Endometrial microvascular endothelial cells (primary cell): ENCODE measurements at regions not wholly inside any gene's neighbourhood (a gene's known extent, or its start where the extent isn't known, plus 50 kb on each side); places are given as distances from the start of the nearest gene placed in this dataset.

ENCODE experiments used
- in situ Hi-C: cut with HindIII; loops from 2 replicates; pipeline ENCODE4 v1.10.0; 2017; ENCODE audit warnings: low sequenced_read_pairs, low pct_unique_long_range_greater_than_20kb; ENCODE audit errors: inconsistent ontology term

DNA sequence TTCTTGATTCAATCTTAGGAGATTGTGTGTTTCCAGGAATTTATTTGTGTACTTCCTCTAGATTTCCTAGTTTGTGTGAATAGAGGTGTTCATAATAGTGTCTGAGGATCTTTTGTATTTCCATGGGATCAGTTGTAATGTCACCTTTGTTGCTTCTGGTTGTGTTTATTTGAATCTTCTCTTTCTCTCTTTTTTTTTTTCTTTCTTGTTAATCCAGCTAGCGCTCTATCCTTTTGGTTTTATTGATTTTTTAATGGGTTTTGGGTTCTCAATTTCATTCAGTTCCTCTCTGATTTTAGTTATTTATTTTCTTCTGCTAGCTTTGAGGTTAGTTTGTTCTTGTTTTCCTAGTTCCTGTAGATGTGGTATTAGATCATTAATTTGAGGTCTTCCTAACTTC, 242.5 kb downstream of the SEC23A start:
- in situ Hi-C loops, result loop anchor here (25.0 kb wide), 1 partner anchor 598 kb away; the partner anchor contains the start of gene CLEC14A

DNA sequence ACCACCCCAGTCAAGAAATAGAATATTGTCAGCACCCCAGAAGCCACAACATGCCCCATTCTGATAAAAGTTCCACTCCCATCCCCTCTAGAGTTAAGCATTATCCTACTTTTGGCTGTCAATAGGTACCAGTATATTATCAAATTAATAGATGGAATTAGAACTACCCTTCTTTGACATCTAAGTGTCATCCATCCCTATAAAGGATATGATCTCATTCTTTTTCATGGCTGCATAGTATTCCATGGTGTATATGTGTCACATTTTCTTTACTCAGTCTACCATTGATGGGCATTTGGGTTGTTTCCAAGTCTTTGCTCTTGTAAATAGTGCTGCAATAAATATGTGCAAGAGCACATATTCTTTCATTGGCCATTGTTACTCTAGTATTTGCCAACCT, 246.2 kb downstream of the SEC23A start:
- in situ Hi-C loops, result loop anchor here (25.0 kb wide), 1 partner anchor 594 kb away; the partner anchor contains the start of gene CLEC14A

DNA sequence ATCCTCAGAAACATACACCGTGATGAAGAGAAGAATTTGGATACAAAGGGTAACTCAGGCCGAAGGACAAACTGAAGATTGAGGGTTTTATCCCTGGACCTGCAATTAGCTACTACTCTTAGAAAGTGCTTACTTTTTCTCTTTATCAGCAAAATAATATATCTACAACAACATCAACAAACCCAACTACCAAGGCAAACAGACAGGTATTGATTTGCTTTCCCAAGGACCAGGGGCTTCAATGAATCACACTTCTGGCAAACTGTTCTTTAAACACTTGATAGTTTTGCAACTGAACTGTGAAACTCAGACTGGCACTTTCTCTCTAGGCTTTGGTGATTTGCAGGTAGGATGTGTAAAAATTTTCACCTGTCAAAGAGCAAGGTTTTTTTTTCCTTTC, 247.5 kb downstream of the SEC23A start:
- in situ Hi-C loops, result loop anchor here (25.0 kb wide), 1 partner anchor 593 kb away; the partner anchor contains the start of gene CLEC14A

DNA sequence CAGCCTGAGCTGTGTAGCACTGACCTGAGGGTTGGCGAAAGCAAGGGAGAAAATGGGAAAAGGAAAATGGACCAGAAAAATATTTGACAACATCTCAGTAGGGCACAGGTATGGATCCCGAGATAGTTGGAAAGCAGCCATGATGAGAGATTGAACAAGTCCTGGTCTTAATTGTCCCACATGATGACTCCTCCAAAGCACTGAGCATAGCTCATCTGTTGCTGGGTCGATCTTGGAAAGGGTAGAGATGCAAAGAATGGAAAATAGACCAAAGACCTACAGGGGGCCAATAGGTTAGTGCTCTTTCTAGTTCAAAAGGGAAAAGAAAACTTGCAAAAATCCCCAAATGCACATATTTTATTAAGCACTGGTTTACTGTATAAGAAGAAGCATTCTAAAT, 251.9 kb downstream of the SEC23A start:
- in situ Hi-C loops, result loop anchor here (25.0 kb wide), 1 partner anchor 589 kb away; the partner anchor contains the start of gene CLEC14A

DNA sequence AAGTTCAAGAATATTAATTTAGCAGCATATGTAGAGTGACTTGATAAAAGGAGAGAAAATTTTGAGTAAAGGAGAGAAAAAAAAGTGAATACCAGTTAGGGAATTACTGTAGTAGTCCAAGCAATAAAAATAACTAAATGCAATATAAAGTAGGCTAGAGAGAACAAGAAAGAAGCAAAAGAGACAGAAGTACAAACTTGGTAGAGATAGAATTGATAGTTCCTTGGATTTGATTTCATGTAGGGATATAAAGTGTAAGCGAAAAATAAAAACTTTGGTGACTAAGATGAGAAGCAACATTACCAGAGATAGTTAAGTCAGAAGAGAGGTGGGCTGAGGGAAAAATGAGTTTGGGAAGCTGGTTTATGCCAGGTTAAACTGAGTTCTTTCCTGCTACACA, 252.4 kb downstream of the SEC23A start:
- in situ Hi-C loops, result loop anchor here (25.0 kb wide), 1 partner anchor 588 kb away; the partner anchor contains the start of gene CLEC14A

DNA sequence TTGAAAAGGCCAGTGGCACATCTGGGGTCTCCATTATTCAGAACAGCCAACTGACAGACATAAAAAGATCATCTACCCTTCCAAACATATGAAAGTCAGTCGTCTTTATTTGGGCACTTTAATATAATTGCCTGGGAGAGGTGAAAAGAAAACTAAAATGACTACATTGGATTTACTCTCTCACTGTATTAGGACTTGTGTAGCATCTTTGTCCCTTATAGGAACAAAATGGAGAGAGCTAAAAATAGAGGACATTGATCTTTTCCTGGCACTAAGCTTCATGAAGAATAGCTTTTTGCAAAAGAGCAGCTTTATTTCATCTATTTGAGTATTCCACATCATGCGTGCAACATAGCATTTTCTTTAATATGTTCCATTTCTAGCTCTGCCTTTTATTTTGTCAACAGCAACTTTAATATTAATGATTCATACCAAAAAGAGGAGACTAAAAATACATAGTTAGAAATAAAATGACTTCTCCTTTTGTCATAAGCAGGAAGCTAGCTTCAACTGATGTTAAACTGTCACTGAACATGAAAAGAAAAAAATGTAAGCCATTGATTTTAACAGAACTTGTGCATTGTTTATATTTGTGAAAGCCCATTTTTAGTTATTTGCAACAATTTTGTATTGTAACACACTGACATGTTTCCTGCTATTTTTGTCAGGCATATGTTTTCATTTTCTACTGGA, 254.6 kb downstream of the SEC23A start:
- in situ Hi-C loops, result no loop called here

DNA sequence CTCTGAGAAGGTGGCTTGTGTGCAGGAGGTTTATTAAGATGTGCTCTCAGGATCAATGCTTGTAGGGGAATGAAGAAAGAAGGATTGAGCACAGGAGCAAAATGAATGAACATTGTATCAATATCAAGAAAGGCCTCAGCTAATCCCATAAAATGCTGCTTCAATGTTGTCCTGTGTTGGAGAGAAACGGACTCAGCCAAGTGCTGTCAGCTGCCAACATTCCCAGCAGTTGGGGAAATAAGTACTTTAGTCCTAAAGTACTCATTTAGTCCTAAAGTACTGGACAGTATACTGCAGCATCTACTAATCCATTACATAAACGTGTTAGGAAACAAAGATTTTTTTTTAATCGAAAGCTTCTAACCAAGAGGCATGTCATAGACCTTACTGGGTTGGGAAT, 255.9 kb downstream of the SEC23A start:
- in situ Hi-C loops, result no loop called here

- in situ Hi-C loops, result no loop called here
Measured at GRCh38 chr14:38839694-38840365, 263.2 kb downstream of the SEC23A start.

GRCh38 chr14:38838979-38839323, 264.1 kb downstream of the SEC23A start:
- in situ Hi-C loops, result no loop called here

DNA sequence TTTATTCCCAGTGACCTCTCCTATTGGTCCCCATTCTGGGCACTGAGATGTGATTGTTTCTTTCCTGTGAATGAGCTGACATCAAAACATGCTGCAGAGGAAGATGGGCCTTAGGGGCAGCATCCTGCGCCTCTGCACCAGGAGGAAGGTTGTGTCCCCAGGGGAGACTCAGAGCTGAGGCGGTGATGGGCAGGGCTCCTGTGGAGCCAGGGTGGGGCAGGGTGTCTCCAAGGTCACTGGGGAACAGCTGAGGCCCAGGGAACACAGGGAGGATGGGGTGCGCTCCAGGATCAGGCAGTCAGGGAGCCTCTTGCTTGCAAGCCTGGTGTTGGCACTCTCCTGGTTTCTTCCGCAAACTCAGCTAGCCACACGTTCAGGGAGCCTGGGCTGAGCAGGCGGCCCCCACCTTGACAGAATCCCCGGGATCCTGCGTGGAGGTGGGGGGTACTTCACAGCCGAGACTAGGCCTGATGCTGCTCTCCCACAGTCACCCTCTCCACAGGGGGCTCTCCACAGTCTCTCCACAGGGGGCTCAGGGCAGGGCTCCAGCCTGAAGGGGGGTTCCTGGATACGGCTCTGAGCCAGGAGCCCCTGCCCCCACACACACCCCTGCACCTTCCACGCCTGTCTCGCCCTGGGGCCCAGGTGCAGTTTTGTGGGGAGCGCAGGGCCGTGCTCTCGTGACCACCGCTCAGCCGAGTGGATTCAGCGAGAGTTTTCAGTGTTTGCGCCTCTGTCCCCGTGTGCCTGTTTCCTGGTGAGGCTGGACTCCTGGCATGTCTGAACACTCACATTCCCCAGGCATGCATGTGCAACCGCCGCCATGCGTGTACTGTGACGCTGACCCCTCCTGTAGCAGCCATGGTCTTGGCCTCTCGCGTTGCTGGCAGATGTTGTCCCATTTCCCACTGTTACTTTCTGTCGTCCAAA, 264.7 kb downstream of the SEC23A start:
- in situ Hi-C loops, result no loop called here

DNA sequence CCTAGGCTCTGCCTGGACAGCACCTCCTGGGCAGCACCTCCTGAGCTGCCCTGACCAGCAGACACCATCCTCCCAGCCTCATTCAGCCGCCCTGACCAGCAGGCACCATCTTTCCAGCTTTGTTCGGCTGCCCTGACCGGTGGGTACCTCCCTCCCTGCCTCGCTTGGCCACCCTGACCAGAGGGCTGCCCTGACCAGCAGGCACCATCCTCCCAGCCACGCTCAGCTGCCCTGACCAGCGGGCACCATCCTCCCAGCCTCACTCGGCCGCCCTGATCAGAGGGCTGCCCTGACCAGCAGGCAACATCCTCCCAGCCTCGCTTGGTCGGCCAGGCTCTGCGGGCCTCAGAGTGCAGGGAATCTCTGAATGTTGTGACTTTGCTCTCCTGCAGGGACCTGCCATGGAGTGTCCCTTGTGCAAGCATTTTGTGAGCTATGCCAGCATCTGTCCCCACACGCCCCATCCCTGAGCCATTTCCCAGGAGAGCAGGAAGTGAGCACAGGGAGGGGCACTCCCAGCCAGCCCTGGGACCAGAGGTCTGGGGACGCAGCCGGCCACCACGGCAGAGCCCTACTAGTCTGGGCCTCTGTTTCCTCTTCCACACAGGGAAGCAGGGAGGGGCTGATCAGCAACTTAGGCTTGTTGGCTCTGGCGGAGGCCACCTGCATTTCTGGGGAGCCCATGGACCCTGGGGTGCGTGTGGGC, 265.5 kb downstream of the SEC23A start:
- in situ Hi-C loops, result no loop called here

DNA sequence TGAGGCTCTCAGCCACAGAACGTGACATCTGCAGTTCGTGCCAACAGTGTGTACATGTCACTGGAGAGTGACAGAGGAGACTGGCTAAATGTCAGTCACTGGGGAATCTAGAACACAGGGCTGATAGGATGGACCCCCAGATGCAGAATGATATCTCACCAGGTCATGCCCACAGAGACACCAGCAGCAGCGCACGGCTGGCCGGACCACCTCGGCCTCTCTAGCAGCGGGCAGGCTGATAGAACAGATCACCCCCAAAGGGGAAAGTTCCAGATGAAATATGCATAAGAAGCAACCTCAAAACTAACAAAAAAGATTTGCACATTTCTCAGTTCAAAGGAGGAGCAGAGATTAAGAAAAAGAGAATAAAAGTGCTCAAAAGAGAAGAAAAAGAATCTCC, 266.5 kb downstream of the SEC23A start:
- in situ Hi-C loops, result no loop called here

DNA sequence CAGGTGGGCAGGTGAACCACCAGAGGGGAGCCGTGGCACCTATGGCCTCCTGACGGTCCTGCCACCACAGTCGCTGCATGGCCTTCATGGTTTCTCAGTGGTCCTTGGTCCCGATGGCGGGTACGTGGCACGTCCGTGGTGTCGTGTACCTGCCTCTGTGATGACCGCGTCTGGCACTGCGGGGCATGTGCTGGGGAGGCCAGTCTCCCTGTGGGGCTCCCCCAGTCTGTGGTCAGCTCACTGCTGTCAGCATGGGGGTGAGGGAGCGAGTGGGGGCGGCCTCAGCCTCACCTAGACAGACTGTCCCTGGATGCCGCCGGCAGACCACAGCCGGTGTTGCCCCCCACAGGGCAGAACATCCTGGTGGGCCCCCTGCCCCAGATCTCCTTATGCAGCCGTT, 267.2 kb downstream of the SEC23A start:
- in situ Hi-C loops, result no loop called here

GRCh38 chr14:38828183-38828827, 274.7 kb downstream of the SEC23A start:
- in situ Hi-C loops, result no loop called here

GRCh38 chr14:38824706-38825105, 278.3 kb downstream of the SEC23A start:
- in situ Hi-C loops, result no loop called here

GRCh38 chr14:38818555-38818954, 284.5 kb downstream of the SEC23A start:
- in situ Hi-C loops, result no loop called here

GRCh38 chr14:38808734-38809455, 294.1 kb downstream of the SEC23A start:
- in situ Hi-C loops, result no loop called here

- in situ Hi-C loops, result no loop called here
Measured at GRCh38 chr14:38799671-38800070, 303.4 kb downstream of the SEC23A start.
